ENCODE measurements at regions not wholly inside any gene's neighbourhood (a gene's known extent, or its start where the extent isn't known, plus 50 kb on each side); places are given as distances from the start of the nearest gene placed in this dataset.

DNA sequence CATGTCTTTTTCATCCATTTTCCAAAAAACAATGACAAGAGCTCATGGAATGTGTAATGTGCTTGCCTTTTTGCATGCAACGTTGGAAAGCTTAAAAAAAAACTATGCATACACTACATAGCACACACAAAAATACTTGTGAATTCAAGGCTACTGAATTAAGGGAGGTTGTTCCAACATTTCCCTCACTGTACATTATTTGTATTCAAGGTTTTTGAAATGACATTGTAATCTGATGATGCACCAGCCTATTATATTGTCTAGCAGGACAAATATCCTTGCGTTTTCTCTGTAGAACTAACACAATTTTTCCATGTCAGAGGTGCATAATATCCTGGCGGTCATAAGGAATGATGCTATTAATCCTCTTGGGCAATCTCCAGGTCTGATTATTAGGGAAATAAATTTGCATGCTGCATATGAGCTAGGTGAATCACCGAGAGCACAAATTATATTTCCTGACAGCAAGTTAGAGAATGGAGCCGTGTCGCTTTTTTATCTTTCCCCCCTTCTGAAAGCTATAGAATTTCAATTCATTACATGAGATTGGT is 836.9 kb upstream of the FANCL start:
- DNase-seq (ENCODE audit: extremely low spot score): no peak
- CTCF ChIA-PET: no interaction called here
- TF ChIP-seq TARDBP (IDR thresholded peaks at IDR 0.05): no peak
- POLR2A ChIA-PET: no interaction called here

- peak; percentile 30; the same call in 1 of the 2 replicates for TF ChIP-seq CTBP1 (IDR thresholded peaks at IDR 0.05; ENCODE audit: borderline replicate concordance)
- no peak for TF ChIP-seq ARNT (IDR thresholded peaks at IDR 0.05)
- TF ChIP-seq, protein P1, sequence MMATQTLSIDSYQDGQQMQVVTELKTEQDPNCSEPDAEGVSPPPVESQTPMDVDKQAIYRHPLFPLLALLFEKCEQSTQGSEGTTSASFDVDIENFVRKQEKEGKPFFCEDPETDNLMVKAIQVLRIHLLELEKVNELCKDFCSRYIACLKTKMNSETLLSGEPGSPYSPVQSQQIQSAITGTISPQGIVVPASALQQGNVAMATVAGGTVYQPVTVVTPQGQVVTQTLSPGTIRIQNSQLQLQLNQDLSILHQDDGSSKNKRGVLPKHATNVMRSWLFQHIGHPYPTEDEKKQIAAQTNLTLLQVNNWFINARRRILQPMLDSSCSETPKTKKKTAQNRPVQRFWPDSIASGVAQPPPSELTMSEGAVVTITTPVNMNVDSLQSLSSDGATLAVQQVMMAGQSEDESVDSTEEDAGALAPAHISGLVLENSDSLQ (IDR thresholded peaks at IDR 0.05): 0 out of 2 replicates have a peak, but pooled peaks have one; percentile 11
- TF ChIP-seq ZNF384 (IDR thresholded peaks at IDR 0.05): no peak
- no peak for TF ChIP-seq TARDBP (IDR thresholded peaks at IDR 0.05)
- ChIA-PET CTCF (no interaction called here), POLR2A (no interaction called here)
- DNase-seq (ENCODE audit: extremely low spot score): no peak
These were observed 836.1 kb upstream of the FANCL start for GRCh38 chr2:59077026-59077725.

DNA sequence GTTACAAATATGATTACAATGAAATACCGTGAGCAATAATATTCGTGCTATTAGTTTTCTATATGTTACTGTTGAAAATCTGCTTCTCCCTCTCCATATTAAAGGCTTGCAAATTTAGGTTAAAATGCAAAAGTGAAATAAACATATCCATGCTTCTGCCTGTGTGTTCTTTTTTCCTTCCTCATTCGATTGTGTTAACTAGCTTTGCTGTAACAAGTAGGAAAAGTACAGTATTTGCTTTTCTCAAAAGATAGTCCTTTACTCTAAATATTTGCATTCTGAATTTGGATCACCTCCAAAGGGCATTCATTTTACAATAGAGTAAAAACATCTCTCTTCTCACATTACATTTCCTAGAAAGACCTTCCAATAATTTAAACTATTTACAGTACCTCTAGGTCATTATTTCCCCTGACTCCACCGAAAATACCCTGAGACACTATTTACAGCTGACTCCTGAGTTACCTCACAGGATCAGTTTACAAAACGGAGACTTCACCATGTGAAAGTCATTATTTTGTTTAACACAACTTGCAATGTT is 835.0 kb upstream of the FANCL start:
- POLR2A ChIA-PET: no interaction called here
- DNase-seq (ENCODE audit: extremely low spot score): no peak
- CTCF ChIA-PET: no interaction called here
- TF ChIP-seq TARDBP (IDR thresholded peaks at IDR 0.05) (no peak), ZNF384 (IDR thresholded peaks at IDR 0.05) (peak; percentile 42; the same call in 1 of the 2 replicates)

DNA sequence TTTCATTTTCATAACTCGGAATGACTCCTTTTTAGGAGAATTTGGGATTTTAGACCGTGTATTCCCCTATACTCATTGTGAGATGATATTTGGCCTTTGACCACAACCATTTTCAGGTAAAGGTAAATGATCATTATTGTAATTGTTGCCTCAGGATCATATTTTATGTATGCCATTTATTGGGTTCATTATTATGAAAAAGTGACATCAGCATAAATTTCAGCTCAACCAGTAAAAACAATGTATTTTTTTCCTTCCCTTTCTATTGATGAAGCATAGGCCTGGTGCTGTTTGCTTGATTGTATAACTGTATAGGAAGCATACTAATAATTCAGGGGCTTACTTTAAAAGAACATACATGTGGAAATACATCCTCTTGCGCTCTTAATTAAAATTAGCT is 832.9 kb upstream of the FANCL start:
- no peak for TF ChIP-seq SP1 (IDR thresholded peaks at IDR 0.05)
- TF ChIP-seq CTBP1 (IDR thresholded peaks at IDR 0.05; ENCODE audit: borderline replicate concordance): no peak
- no peak for TF ChIP-seq HDGF (IDR thresholded peaks at IDR 0.05; ENCODE audit: borderline replicate concordance)
- no peak for TF ChIP-seq LEF1 (IDR thresholded peaks at IDR 0.05; ENCODE audit: borderline replicate concordance)
- TF ChIP-seq ELF4 (IDR thresholded peaks at IDR 0.05): no peak
- TF ChIP-seq ARNT (IDR thresholded peaks at IDR 0.05): no peak
- TF ChIP-seq L3MBTL2 (conservative IDR thresholded peaks at IDR 0.05): no peak
- no peak for TF ChIP-seq ZNF384 (IDR thresholded peaks at IDR 0.05)
- no peak for TF ChIP-seq NFRKB (IDR thresholded peaks at IDR 0.05)
- TF ChIP-seq TARDBP (IDR thresholded peaks at IDR 0.05): no peak
- TF ChIP-seq, protein P1 (IDR thresholded peaks at IDR 0.05): no peak
- TF ChIP-seq FOXM1 (IDR thresholded peaks at IDR 0.05; ENCODE audit: borderline replicate concordance): no peak
- no peak for TF ChIP-seq SUZ12 (IDR thresholded peaks at IDR 0.05)
- ChIA-PET CTCF (no interaction called here), POLR2A (no interaction called here)
- DNase-seq (ENCODE audit: extremely low spot score): no peak

DNA sequence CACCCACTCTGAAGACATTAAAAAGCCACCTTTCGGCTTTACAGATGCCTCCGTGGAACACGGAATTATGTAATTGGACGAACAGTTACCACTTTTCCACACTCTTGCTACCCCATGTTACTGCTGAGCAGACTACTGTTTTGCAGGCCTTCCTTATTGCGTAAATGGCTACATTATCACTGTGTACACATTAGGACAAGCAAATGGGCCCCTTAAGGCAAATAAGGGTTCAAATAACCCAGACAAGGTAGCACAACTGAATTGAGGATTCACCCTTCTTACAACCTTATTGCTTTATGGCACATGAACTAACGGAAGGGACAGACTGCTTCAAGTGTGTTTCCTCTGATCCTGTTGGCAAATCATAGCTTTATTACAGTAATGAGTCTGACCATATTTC is 832.2 kb upstream of the FANCL start:
- no peak for DNase-seq (ENCODE audit: extremely low spot score)
- CTCF ChIA-PET: no interaction called here
- POLR2A ChIA-PET: no interaction called here
- TF ChIP-seq SP1 (IDR thresholded peaks at IDR 0.05): no peak
- TF ChIP-seq L3MBTL2 (conservative IDR thresholded peaks at IDR 0.05): no peak
- TF ChIP-seq, protein P1 (IDR thresholded peaks at IDR 0.05): no peak
- no peak for TF ChIP-seq CTBP1 (IDR thresholded peaks at IDR 0.05; ENCODE audit: borderline replicate concordance)
- no peak for TF ChIP-seq FOXM1 (IDR thresholded peaks at IDR 0.05; ENCODE audit: borderline replicate concordance)
- no peak for TF ChIP-seq TARDBP (IDR thresholded peaks at IDR 0.05)
- no peak for TF ChIP-seq ARNT (IDR thresholded peaks at IDR 0.05)
- TF ChIP-seq LEF1 (IDR thresholded peaks at IDR 0.05; ENCODE audit: borderline replicate concordance): no peak
- no peak for TF ChIP-seq ZNF384 (IDR thresholded peaks at IDR 0.05)
- no peak for TF ChIP-seq ELF4 (IDR thresholded peaks at IDR 0.05)
- TF ChIP-seq BHLHE40 (IDR thresholded peaks at IDR 0.05; ENCODE audit: borderline replicate concordance): no peak
- TF ChIP-seq FOXA1 (IDR thresholded peaks at IDR 0.05): no peak
- no peak for TF ChIP-seq FOXK2 (IDR thresholded peaks at IDR 0.05)
- no peak for TF ChIP-seq HDGF (IDR thresholded peaks at IDR 0.05; ENCODE audit: borderline replicate concordance)
- TF ChIP-seq SUZ12 (IDR thresholded peaks at IDR 0.05): no peak
- TF ChIP-seq NFRKB (IDR thresholded peaks at IDR 0.05): no peak

GRCh38 chr2:59068255-59068654 is 827.1 kb upstream of the FANCL start:
- ChIA-PET POLR2A (interaction anchor here (0.6 kb wide), 1 partner anchor 660 kb away, joined by 3 read pairs; no protein-coding TSS in a partner anchor), CTCF (no interaction called here)
- no peak for DNase-seq (ENCODE audit: extremely low spot score)
- TF ChIP-seq ZNF384 (IDR thresholded peaks at IDR 0.05): no peak
- TF ChIP-seq FOXK2 (IDR thresholded peaks at IDR 0.05): no peak
- TF ChIP-seq LEF1 (IDR thresholded peaks at IDR 0.05; ENCODE audit: borderline replicate concordance): no peak
- TF ChIP-seq FOXM1 (IDR thresholded peaks at IDR 0.05; ENCODE audit: borderline replicate concordance): no peak
- TF ChIP-seq SUZ12 (IDR thresholded peaks at IDR 0.05): no peak
- TF ChIP-seq L3MBTL2 (conservative IDR thresholded peaks at IDR 0.05): no peak
- no peak for TF ChIP-seq ELF4 (IDR thresholded peaks at IDR 0.05)
- no peak for TF ChIP-seq BHLHE40 (IDR thresholded peaks at IDR 0.05; ENCODE audit: borderline replicate concordance)
- no peak for TF ChIP-seq TARDBP (IDR thresholded peaks at IDR 0.05)
- TF ChIP-seq HDGF (IDR thresholded peaks at IDR 0.05; ENCODE audit: borderline replicate concordance): no peak
- TF ChIP-seq FOXA1 (IDR thresholded peaks at IDR 0.05): no peak
- TF ChIP-seq SP1 (IDR thresholded peaks at IDR 0.05): no peak
- TF ChIP-seq, protein P1 (IDR thresholded peaks at IDR 0.05): no peak
- no peak for TF ChIP-seq NFRKB (IDR thresholded peaks at IDR 0.05)
- no peak for TF ChIP-seq CTBP1 (IDR thresholded peaks at IDR 0.05; ENCODE audit: borderline replicate concordance)
- TF ChIP-seq ARNT (IDR thresholded peaks at IDR 0.05): no peak

Data from HEK293T (cell line).